ENCODE measurements at regions not wholly inside any gene's neighbourhood (a gene's known extent, or its start where the extent isn't known, plus 50 kb on each side); places are given as distances from the start of the nearest gene placed in this dataset.

GRCh38 chr18:68219274-68219673 lies 495.6 kb downstream of the TMX3 start:
- no peak for TF ChIP-seq POLR2AphosphoS5 (IDR thresholded peaks at IDR 0.05; ENCODE audit: low read depth, low read length)
- no peak for TF ChIP-seq TAF1 (IDR thresholded peaks at IDR 0.05; ENCODE audit: borderline replicate concordance, insufficient read depth, low read length)
